Astrocyte (in vitro differentiated cells and primary cell): ENCODE measurements at regions not wholly inside any gene's neighbourhood (a gene's known extent, or its start where the extent isn't known, plus 50 kb on each side); places are given as distances from the start of the nearest gene placed in this dataset.
A peak's percentile ranks its signal among the peaks of the same experiment; 100 is the strongest.

Experiments
- DNase-seq: peaks from one replicate; pipeline ENCODE4 v3.0.0-alpha.2; 2010; ENCODE audit warnings: low read depth
- FAIRE-seq: peaks from 2 replicates; lab custom pipeline; 2011; peaks lifted over from hg19 to GRCh38; lab: Jason Lieb, UNC
- H2AFZ ChIP-seq: 2 replicates; pipeline ENCODE4 v1.6.0; 2012; ENCODE audit warnings: low read depth, low read length, inconsistent platforms
- H3K27ac ChIP-seq: 2 replicates; pipeline ENCODE4 v1.5.1; 2011; ENCODE audit warnings: low read depth, low read length, inconsistent platforms
- H3K27me3 ChIP-seq: 2 replicates; pipeline ENCODE4 v1.6.0; 2011; ENCODE audit warnings: low read length, inconsistent platforms; ENCODE audit not compliant: insufficient read depth
- H3K36me3 ChIP-seq: 2 replicates; pipeline ENCODE4 v1.5.1; 2011; ENCODE audit warnings: low read length, inconsistent platforms; ENCODE audit not compliant: insufficient read depth
- H3K4me1 ChIP-seq: 2 replicates; pipeline ENCODE4 v1.5.1; 2011; ENCODE audit warnings: low read length, inconsistent platforms; ENCODE audit not compliant: insufficient read depth
- H3K4me2 ChIP-seq: 2 replicates; pipeline ENCODE4 v1.6.0; 2012; ENCODE audit warnings: low read length, inconsistent platforms
- H3K4me3 ChIP-seq: 2 replicates; pipeline ENCODE4 v1.5.1; 2011; ENCODE audit warnings: low read depth, mild to moderate bottlenecking, low read length, inconsistent platforms; ENCODE audit not compliant: insufficient read depth
- H3K79me2 ChIP-seq: 2 replicates; pipeline ENCODE4 v1.6.0; 2012; ENCODE audit warnings: mild to moderate bottlenecking, low read length, inconsistent platforms; ENCODE audit not compliant: insufficient read depth
- H3K9ac ChIP-seq: 2 replicates; pipeline ENCODE4 v1.6.0; 2012; ENCODE audit warnings: mild to moderate bottlenecking, low read length, inconsistent platforms
- H3K9me3 ChIP-seq: 2 replicates; pipeline ENCODE4 v1.5.1; 2012; ENCODE audit warnings: low read depth, mild to moderate bottlenecking, low read length, inconsistent platforms; ENCODE audit not compliant: insufficient read depth
- H4K20me1 ChIP-seq: 2 replicates; pipeline ENCODE4 v1.6.0; 2012; ENCODE audit warnings: low read length, inconsistent platforms; ENCODE audit not compliant: insufficient read depth
- H3K27ac Mint-ChIP-seq: one replicate; pipeline ENCODE4 v1.8.0; 2021; ENCODE audit warnings: mild to moderate bottlenecking, mixed read lengths; ENCODE audit not compliant: unreplicated experiment
- H3K27me3 Mint-ChIP-seq: one replicate; pipeline ENCODE4 v1.8.0; 2021; ENCODE audit warnings: low read depth, mixed read lengths; ENCODE audit not compliant: unreplicated experiment
- H3K36me3 Mint-ChIP-seq: one replicate; pipeline ENCODE4 v1.8.0; 2021; ENCODE audit warnings: low read depth, mixed read lengths; ENCODE audit not compliant: unreplicated experiment
- H3K4me1 Mint-ChIP-seq: one replicate; pipeline ENCODE4 v1.8.0; 2021; ENCODE audit warnings: low read depth, mixed read lengths; ENCODE audit not compliant: unreplicated experiment
- H3K4me3 Mint-ChIP-seq: one replicate; pipeline ENCODE4 v1.8.0; 2021; ENCODE audit warnings: mild to moderate bottlenecking, moderate library complexity, mixed read lengths; ENCODE audit not compliant: unreplicated experiment
- H3K9me3 Mint-ChIP-seq: one replicate; pipeline ENCODE4 v1.8.0; 2021; ENCODE audit warnings: mild to moderate bottlenecking, mixed read lengths; ENCODE audit not compliant: unreplicated experiment
- CTCF ChIP-seq: IDR thresholded peaks from 2 replicates; pipeline ENCODE4 v1.5.1; 2011; ENCODE audit warnings: low read depth, mild to moderate bottlenecking, inconsistent platforms, low read length, moderate library complexity; ENCODE audit not compliant: insufficient read depth
- EZH2 ChIP-seq: IDR thresholded peaks from 2 replicates; pipeline ENCODE4 v1.6.1; 2012; ENCODE audit warnings: mild to moderate bottlenecking, low read length, inconsistent platforms; ENCODE audit not compliant: insufficient read depth

- Mint-ChIP-seq H3K27me3 (no peaks in the 10 kb centered on the region), H3K27ac (no peak overlapping the region), H3K4me1 (no peaks in the 10 kb centered on the region), H3K4me3 (no peak overlapping the region), H3K36me3 (no peaks in the 10 kb centered on the region), H3K9me3 (peaks cover 2% of the 10 kb centered on the region)
- TF ChIP-seq CTCF (no peak), EZH2 (no peak)
- DNase-seq (no peak), FAIRE-seq (no peak)
- no peaks in the 10 kb centered on the region for H3K36me3 ChIP-seq
- no peak overlapping the region for H2AFZ ChIP-seq
- H3K4me1 ChIP-seq = no peaks in the 10 kb centered on the region
- H3K9me3 ChIP-seq = no peaks in the 10 kb centered on the region
- no peak overlapping the region for H3K4me2 ChIP-seq
- no peaks in the 10 kb centered on the region for H3K79me2 ChIP-seq
- no peak overlapping the region for H3K27ac ChIP-seq
- H3K4me3 ChIP-seq = no peak overlapping the region
- no peak overlapping the region for H3K9ac ChIP-seq
- no peaks in the 10 kb centered on the region for H4K20me1 ChIP-seq
- no peaks in the 10 kb centered on the region for H3K27me3 ChIP-seq
These were observed 74.3 kb upstream of the MOCS2 start for GRCh38 chr5:53183880-53184279.

GRCh38 chr5:53191548-53192165 is 82.1 kb upstream of the MOCS2 start:
- Histone ChIP-seq H3K4me1 (no peaks in the 10 kb centered on the region), H2AFZ (no peak overlapping the region), H3K9me3 (no peaks in the 10 kb centered on the region), H3K27me3 (no peaks in the 10 kb centered on the region), H3K4me2 (no peak overlapping the region), H3K79me2 (no peaks in the 10 kb centered on the region), H3K9ac (no peak overlapping the region), H3K27ac (no peak overlapping the region), H4K20me1 (no peaks in the 10 kb centered on the region), H3K4me3 (no peak overlapping the region), H3K36me3 (no peaks in the 10 kb centered on the region)
- no peak for TF ChIP-seq CTCF
- TF ChIP-seq EZH2 = no peak
- peaks cover 6% of the 10 kb centered on the region for H3K4me1 Mint-ChIP-seq
- FAIRE-seq (no peak), DNase-seq (peak; percentile 1)
- no peak overlapping the region for H3K4me3 Mint-ChIP-seq
- H3K27me3 Mint-ChIP-seq = peaks cover 1% of the 10 kb centered on the region
- peaks cover 9% of the 10 kb centered on the region for H3K9me3 Mint-ChIP-seq
- no peaks in the 10 kb centered on the region for H3K36me3 Mint-ChIP-seq
- no peak overlapping the region for H3K27ac Mint-ChIP-seq

GRCh38 chr5:53194086-53194485 is 84.5 kb upstream of the MOCS2 start:
- FAIRE-seq = peak; percentile 9
- Histone ChIP-seq H2AFZ (no peak overlapping the region), H3K4me2 (no peak overlapping the region), H4K20me1 (no peaks in the 10 kb centered on the region), H3K27ac (no peak overlapping the region), H3K27me3 (no peaks in the 10 kb centered on the region), H3K4me1 (no peaks in the 10 kb centered on the region), H3K9ac (no peak overlapping the region), H3K9me3 (no peaks in the 10 kb centered on the region), H3K4me3 (no peak overlapping the region), H3K36me3 (no peaks in the 10 kb centered on the region), H3K79me2 (no peaks in the 10 kb centered on the region)
- peaks cover 1% of the 10 kb centered on the region for H3K27me3 Mint-ChIP-seq
- TF ChIP-seq CTCF = no peak
- H3K27ac Mint-ChIP-seq = no peak overlapping the region
- DNase-seq = peak; percentile 18
- no peak overlapping the region for H3K4me3 Mint-ChIP-seq
- peaks cover 6% of the 10 kb centered on the region for H3K4me1 Mint-ChIP-seq
- no peaks in the 10 kb centered on the region for H3K36me3 Mint-ChIP-seq
- H3K9me3 Mint-ChIP-seq = peaks cover 9% of the 10 kb centered on the region
